Fibroblast of lung (primary cell): ENCODE measurements at regions not wholly inside any gene's neighbourhood (a gene's known extent, or its start where the extent isn't known, plus 50 kb on each side); places are given as distances from the start of the nearest gene placed in this dataset.

ENCODE experiments used
- CTCF ChIP-seq, 2 donors: IDR thresholded peaks in 1 of 2; conservative IDR thresholded peaks in 1 of 2; 1 replicate in 1 of 2; 2 replicates in 1 of 2; pipeline ENCODE4 v1.5.1; 2011 to 2012; ENCODE audit warnings: low read length in 2 of 2, control low read depth in 1 of 2, inconsistent platforms in 1 of 2, low read depth in 1 of 2, mild to moderate bottlenecking in 1 of 2
- EZH2 ChIP-seq: IDR thresholded peaks from 2 replicates; pipeline ENCODE4 v1.5.1; 2012; ENCODE audit warnings: low read length, control low read depth, mild to moderate bottlenecking; ENCODE audit errors: missing control alignments

- no peak for TF ChIP-seq CTCF (conservative IDR thresholded peaks at IDR 0.05 in 1 of 2, IDR thresholded peaks at IDR 0.05 in 1 of 2; ENCODE audit: low read depth in 1 of 2, low read length in 2 of 2)
- TF ChIP-seq EZH2 = no peak
Measured at GRCh38 chr5:2184563-2185540, 302.1 kb upstream of the IRX4 start.
